Right lobe of liver (tissue), 4 donors: ENCODE measurements at regions not wholly inside any gene's neighbourhood (a gene's known extent, or its start where the extent isn't known, plus 50 kb on each side); places are given as distances from the start of the nearest gene placed in this dataset.

Experiments
- CTCF ChIP-seq, 4 donors: fragments of 200-600 bp in 3 of 4; fragments of 450-650 bp in 1 of 4; IDR thresholded peaks; one replicate each; pipeline versions ENCODE4 v1.5.1 to v1.8.0; 2016 to 2022; ENCODE audit warnings: antibody characterized with exemption in 4 of 4, mild to moderate bottlenecking in 2 of 4
- POLR2A ChIP-seq: fragments of 450-650 bp; IDR thresholded peaks from one replicate; pipeline ENCODE4 v1.6.1; 2017; ENCODE audit warnings: antibody characterized with exemption, mild to moderate bottlenecking
- donor health status: DM: no; HTN: no; CAD: no.
- donor health status: DM: no; HTN: no; CAD: no.
- donor health status: DM: no; HTN: yes; CAD: no.

GRCh38 chrX:67480789-67481188 lies 63.0 kb upstream of the AR start:
- no peak for TF ChIP-seq CTCF (IDR thresholded peaks at IDR 0.05)
- TF ChIP-seq POLR2A, result no peak
